GM18909 (cell line): ENCODE measurements at regions not wholly inside any gene's neighbourhood (a gene's known extent, or its start where the extent isn't known, plus 50 kb on each side); places are given as distances from the start of the nearest gene placed in this dataset.

Experiments used
- ATAC-seq: cut with Tn5 transposase; IDR thresholded peaks from one replicate; pipeline ENCODE4 v1.9.1; 2021; ENCODE audit warnings: mild to moderate bottlenecking; ENCODE audit not compliant: unreplicated experiment, poor library complexity

GRCh38 chr12:114764510-114764909 is 80.5 kb upstream of the TBX3 start:
- ATAC-seq = no peak

GRCh38 chr12:114762490-114763110 is 78.6 kb upstream of the TBX3 start:
- no peak for ATAC-seq

- ATAC-seq = no peak
Measured at GRCh38 chr12:114760151-114760877, 76.3 kb upstream of the TBX3 start.

- ATAC-seq = no peak
Measured at GRCh38 chr12:114759635-114760034, 75.7 kb upstream of the TBX3 start.

GRCh38 chr12:114757684-114758325 is 73.8 kb upstream of the TBX3 start:
- no peak for ATAC-seq

- no peak for ATAC-seq
Measured at GRCh38 chr12:114752217-114752616, 68.2 kb upstream of the TBX3 start.

GRCh38 chr12:114751712-114752111 is 67.7 kb upstream of the TBX3 start:
- no peak for ATAC-seq

- no peak for ATAC-seq
Measured at GRCh38 chr12:114750917-114751316, 66.9 kb upstream of the TBX3 start.

- ATAC-seq = no peak
Measured at GRCh38 chr12:114749065-114749464, 65.1 kb upstream of the TBX3 start.

GRCh38 chr12:114747012-114747858 is 63.3 kb upstream of the TBX3 start:
- no peak for ATAC-seq

- no peak for ATAC-seq
Measured at GRCh38 chr12:114746297-114747011, 62.5 kb upstream of the TBX3 start.

GRCh38 chr12:114744691-114745090 is 60.7 kb upstream of the TBX3 start:
- ATAC-seq = no peak

GRCh38 chr12:114744285-114744684 is 60.3 kb upstream of the TBX3 start:
- no peak for ATAC-seq

GRCh38 chr12:114743799-114744198 is 59.8 kb upstream of the TBX3 start:
- ATAC-seq = no peak

- ATAC-seq = no peak
Measured at GRCh38 chr12:114743289-114743688, 59.3 kb upstream of the TBX3 start.

- ATAC-seq = no peak
Measured at GRCh38 chr12:114742363-114742762, 58.4 kb upstream of the TBX3 start.

- ATAC-seq = no peak
Measured at GRCh38 chr12:114741940-114742339, 58.0 kb upstream of the TBX3 start.

- ATAC-seq = no peak
Measured at GRCh38 chr12:114740448-114740847, 56.5 kb upstream of the TBX3 start.

GRCh38 chr12:114738460-114739184 is 54.6 kb upstream of the TBX3 start:
- ATAC-seq = no peak
